Astrocyte of the cerebellum (primary cell): ENCODE measurements at regions not wholly inside any gene's neighbourhood (a gene's known extent, or its start where the extent isn't known, plus 50 kb on each side); places are given as distances from the start of the nearest gene placed in this dataset.
A peak's percentile ranks its signal among the peaks of the same experiment; 100 is the strongest.

Experiments used
- DNase-seq: peaks from one replicate; pipeline ENCODE4 v3.0.0-alpha.2; 2011; ENCODE audit warnings: low read depth
- H3K4me3 ChIP-seq: 2 replicates; pipeline ENCODE4 v1.5.1; 2011; ENCODE audit warnings: mild to moderate bottlenecking, low read depth, low read length, moderate library complexity
- in situ Hi-C: cut with HindIII; loops from 2 replicates; pipeline ENCODE4 v1.10.0; 2017; ENCODE audit warnings: low sequenced_read_pairs
- TF ChIP-seq, protein P1 (sequence below): IDR thresholded peaks from 2 replicates; pipeline ENCODE4 v1.5.1; 2012; ENCODE audit warnings: low read length, low read depth, moderate library complexity, mild to moderate bottlenecking; ENCODE audit errors: missing control alignments

DNA sequence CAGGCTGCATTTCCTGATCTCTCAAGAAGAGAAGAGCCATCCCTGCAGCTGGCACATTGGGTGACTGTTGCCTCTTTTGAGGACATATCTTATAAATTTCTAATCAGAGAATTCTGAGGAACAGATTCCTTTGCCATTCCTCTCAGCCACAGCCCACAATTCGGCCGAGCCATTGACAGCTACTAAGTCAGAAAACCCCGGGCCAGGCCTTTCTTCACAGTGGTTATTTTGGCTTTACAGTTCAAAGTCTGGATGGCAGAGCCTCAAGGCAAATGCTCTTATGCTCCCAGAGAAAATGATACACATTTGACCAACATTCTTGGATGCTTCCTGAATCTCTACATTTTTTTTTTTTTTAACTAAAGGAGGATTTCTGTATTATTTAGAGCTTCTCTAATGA lies 138.4 kb upstream of the FRMD6 start:
- H3K4me3 ChIP-seq: no peak overlapping the region
- in situ Hi-C loops: no loop called here
- peak; percentile 51 for DNase-seq
- TF ChIP-seq, protein P1, sequence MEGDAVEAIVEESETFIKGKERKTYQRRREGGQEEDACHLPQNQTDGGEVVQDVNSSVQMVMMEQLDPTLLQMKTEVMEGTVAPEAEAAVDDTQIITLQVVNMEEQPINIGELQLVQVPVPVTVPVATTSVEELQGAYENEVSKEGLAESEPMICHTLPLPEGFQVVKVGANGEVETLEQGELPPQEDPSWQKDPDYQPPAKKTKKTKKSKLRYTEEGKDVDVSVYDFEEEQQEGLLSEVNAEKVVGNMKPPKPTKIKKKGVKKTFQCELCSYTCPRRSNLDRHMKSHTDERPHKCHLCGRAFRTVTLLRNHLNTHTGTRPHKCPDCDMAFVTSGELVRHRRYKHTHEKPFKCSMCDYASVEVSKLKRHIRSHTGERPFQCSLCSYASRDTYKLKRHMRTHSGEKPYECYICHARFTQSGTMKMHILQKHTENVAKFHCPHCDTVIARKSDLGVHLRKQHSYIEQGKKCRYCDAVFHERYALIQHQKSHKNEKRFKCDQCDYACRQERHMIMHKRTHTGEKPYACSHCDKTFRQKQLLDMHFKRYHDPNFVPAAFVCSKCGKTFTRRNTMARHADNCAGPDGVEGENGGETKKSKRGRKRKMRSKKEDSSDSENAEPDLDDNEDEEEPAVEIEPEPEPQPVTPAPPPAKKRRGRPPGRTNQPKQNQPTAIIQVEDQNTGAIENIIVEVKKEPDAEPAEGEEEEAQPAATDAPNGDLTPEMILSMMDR: no peak

DNA sequence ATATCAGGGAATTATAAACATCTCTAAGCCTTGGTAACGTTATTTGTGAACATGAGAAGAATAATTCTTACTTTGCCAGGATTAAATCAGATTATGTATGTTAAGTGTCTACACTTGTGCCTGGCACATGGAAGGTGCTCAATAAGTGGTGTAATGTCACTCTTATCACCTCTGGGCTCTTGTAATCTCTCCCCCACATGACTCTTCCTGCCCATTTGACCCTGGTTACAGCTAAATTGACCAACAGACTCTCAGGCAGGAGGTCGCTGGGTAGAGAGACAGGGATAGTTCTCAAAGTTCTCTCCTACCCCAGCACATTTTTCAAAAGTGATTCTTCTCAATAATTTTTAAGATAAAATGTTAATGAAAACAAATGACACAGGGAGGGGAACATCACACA lies 137.8 kb upstream of the FRMD6 start:
- TF ChIP-seq, protein P1: no peak
- no peak overlapping the region for H3K4me3 ChIP-seq
- in situ Hi-C loops: no loop called here
- no peak for DNase-seq

DNA sequence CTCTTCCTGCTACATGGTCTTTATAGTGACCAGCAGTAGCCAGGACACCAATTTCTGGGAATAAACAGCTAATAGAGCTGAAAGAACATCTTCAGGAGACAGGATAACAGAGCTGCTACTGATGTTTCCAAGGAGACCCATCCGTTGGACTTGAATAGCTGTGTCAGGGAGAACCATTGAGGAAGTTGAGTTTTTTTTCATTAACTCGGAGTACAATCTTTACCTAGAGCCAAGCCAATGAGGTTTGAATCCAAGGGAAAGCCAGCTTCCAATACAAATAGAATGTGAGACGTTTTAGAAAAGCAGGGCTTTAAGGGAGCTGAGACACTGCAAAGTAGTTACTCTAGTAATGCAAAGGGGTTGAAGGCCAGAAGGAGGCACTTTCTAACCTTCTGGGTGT lies 136.1 kb upstream of the FRMD6 start:
- H3K4me3 ChIP-seq: no peak overlapping the region
- DNase-seq: no peak
- TF ChIP-seq, protein P1: no peak
- in situ Hi-C loops: loop anchor here (5.0 kb wide), 1 partner anchor 228 kb away; no protein-coding TSS in a partner anchor

DNA sequence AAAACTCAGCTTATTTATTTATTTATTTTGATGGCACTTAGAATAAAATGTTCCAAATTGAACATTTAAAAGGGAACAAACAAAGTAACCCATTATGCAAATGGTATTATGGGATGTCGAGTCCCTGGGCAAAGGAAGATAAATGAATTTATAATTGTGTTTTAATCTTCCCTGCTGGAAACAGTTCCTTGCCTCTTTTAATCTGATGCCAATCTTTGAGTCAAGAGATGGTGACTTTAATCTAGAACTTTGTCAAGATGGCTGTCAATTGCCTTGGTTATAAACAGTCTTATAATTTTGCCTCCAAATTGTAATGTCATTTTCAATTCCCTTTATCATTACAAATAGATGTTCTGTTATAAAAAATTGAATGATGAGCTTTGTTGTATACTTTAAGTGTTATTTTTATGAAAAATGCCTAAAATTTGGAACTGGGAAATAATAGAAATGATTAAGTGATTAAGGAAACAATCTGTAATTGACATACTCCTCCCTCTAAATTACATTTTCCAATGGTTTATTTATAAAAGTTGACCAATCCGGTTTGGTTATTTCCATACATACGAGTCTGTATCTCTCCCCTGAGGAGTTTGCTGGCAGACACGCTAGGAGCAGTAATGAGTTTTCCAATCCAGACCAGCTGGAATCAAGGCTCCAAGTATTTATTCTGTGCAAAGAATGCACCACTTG lies 134.9 kb upstream of the FRMD6 start:
- DNase-seq: no peak
- no peak overlapping the region for H3K4me3 ChIP-seq
- TF ChIP-seq, protein P1: no peak
- in situ Hi-C loops: loop anchor here (5.0 kb wide), 1 partner anchor 230 kb away; no protein-coding TSS in a partner anchor

DNA sequence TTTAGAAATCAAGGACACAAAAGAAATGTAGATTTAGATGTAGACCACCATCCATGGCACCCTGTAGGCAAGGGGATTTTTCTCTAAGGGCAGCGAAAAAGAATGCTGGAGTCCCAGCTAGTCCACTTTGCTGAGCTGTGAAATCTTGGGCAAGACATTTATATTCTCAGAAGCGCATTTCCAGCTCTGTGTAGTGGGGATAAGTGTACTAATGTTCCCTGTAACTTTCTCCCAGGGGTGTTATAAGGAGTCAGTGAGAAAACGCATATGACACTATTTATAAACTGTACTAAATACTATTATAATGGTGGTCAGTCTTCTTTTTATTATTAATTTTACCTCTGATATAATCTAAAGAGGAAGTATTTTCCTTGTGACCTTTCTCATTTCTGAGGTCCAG lies 133.4 kb upstream of the FRMD6 start:
- no peak overlapping the region for H3K4me3 ChIP-seq
- in situ Hi-C loops: loop anchor here (5.0 kb wide), 1 partner anchor 231 kb away; no protein-coding TSS in a partner anchor
- DNase-seq: no peak
- TF ChIP-seq, protein P1: no peak

DNA sequence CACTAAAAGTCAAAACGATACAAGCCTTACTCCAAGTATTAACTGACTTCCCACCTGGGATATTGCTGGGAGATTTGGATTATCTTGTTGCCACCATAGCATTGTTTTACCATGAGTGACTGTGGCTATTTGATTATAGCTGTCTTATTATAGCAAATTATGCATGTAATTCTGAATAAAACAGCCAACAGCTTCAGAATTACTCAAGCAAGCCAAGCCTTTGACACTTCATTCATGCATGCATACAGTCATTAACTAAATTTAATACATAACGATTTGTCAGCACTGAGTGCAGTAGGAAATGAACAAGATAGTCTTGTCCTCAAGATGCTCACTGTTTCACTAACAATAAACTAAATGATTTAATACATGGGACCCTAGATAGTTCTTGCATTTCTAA lies 133.0 kb upstream of the FRMD6 start:
- no peak overlapping the region for H3K4me3 ChIP-seq
- DNase-seq: no peak
- TF ChIP-seq, protein P1: no peak
- in situ Hi-C loops: loop anchor here (5.0 kb wide), 1 partner anchor 231 kb away; no protein-coding TSS in a partner anchor
